ENCODE measurements at regions not wholly inside any gene's neighbourhood (a gene's known extent, or its start where the extent isn't known, plus 50 kb on each side); places are given as distances from the start of the nearest gene placed in this dataset.
A peak's percentile ranks its signal among the peaks of the same experiment; 100 is the strongest.

DNA sequence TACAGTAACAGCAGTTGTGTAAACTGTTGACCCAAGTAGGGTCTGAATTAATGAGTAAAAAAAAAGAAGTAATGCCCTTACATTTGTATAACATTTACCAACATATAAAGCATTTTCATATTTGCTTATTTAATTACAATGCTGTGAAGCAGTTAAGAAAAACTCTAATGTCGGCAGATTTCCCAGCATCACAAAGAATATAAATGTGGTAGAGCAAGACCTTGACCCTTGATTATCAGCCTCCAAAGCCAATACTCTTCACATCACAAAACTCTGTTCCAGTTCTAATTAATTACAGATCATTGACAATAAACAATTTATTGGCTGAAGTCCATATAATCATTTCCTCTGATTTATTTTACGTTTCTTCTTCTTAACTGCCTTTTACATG is 130.2 kb downstream of the DUSP10 start:
- no peak for DNase-seq
- Histone ChIP-seq H3K4me1 (no peaks in the 10 kb centered on the region), H3K27ac (no peak overlapping the region)

GRCh38 chr1:221612047-221612777 is 129.7 kb downstream of the DUSP10 start:
- DNase-seq: peak in 1 of 3 donors; percentile 51
- Histone ChIP-seq H3K27me3 (no peaks in the 10 kb centered on the region), H3K9me3 (no peaks in the 10 kb centered on the region), H3K4me1 (no peaks in the 10 kb centered on the region), H3K27ac (no peak overlapping the region), H3K36me3 (no peaks in the 10 kb centered on the region), H3K4me3 (no peak overlapping the region)
- TF ChIP-seq POLR2A (IDR thresholded peaks at IDR 0.05) (no peak), CTCF (IDR thresholded peaks at IDR 0.05) (no peak)

More for the DNA sequence above, 130.2 kb downstream of the DUSP10 start:
- H3K27me3 ChIP-seq: no peaks in the 10 kb centered on the region
- H3K4me3 ChIP-seq: no peak overlapping the region
- no peak for TF ChIP-seq CTCF (IDR thresholded peaks at IDR 0.05)
- no peak for TF ChIP-seq POLR2A (IDR thresholded peaks at IDR 0.05)
- H3K36me3 ChIP-seq: no peaks in the 10 kb centered on the region
- H3K9me3 ChIP-seq: no peaks in the 10 kb centered on the region

- Histone ChIP-seq H3K4me3 (no peak overlapping the region), H3K9me3 (no peaks in the 10 kb centered on the region), H3K27me3 (no peaks in the 10 kb centered on the region), H3K36me3 (no peaks in the 10 kb centered on the region), H3K27ac (no peak overlapping the region), H3K4me1 (no peaks in the 10 kb centered on the region)
- DNase-seq: no peak
- TF ChIP-seq CTCF (IDR thresholded peaks at IDR 0.05) (no peak), POLR2A (IDR thresholded peaks at IDR 0.05) (no peak)
Observed at GRCh38 chr1:221620437-221621384, 121.2 kb downstream of the DUSP10 start.

GRCh38 chr1:221621683-221622082 is 120.2 kb downstream of the DUSP10 start:
- no peaks in the 10 kb centered on the region for H3K27me3 ChIP-seq
- DNase-seq: no peak
- H3K4me3 ChIP-seq: no peak overlapping the region
- H3K36me3 ChIP-seq: no peaks in the 10 kb centered on the region
- H3K4me1 ChIP-seq: no peaks in the 10 kb centered on the region
- no peaks in the 10 kb centered on the region for H3K9me3 ChIP-seq
- no peak overlapping the region for H3K27ac ChIP-seq
- TF ChIP-seq CTCF (IDR thresholded peaks at IDR 0.05) (no peak), POLR2A (IDR thresholded peaks at IDR 0.05) (no peak)

- Histone ChIP-seq H3K27ac (no peak overlapping the region), H3K9me3 (no peaks in the 10 kb centered on the region), H3K36me3 (no peaks in the 10 kb centered on the region), H3K4me3 (no peak overlapping the region), H3K4me1 (no peaks in the 10 kb centered on the region), H3K27me3 (no peaks in the 10 kb centered on the region)
- TF ChIP-seq CTCF (IDR thresholded peaks at IDR 0.05) (no peak), POLR2A (IDR thresholded peaks at IDR 0.05) (no peak)
- DNase-seq: no peak
Observed at GRCh38 chr1:221622389-221622788, 119.5 kb downstream of the DUSP10 start.

Data from Peyer's patch (tissue), 4 donors.